SJCRH30 (cell line): ENCODE measurements at regions not wholly inside any gene's neighbourhood (a gene's known extent, or its start where the extent isn't known, plus 50 kb on each side); places are given as distances from the start of the nearest gene placed in this dataset.
"Not testable (repeated sequence)": the region's sequence is repeated elsewhere in the genome, so short reads cannot be mapped to it uniquely, and the experiment has no call there.

Source experiments
- DNase-seq, 2 experiments: peaks; one replicate each; pipeline ENCODE4 v3.0.0-alpha.2; 2015 to 2020
- H3K27ac ChIP-seq: fragments of 250-450 bp; sonication (Bioruptor Pico); 2 replicates; pipeline ENCODE4 v1.5.1; 2020; ENCODE audit warnings: mild to moderate bottlenecking, moderate library complexity
- H3K27me3 ChIP-seq: fragments of 250-450 bp; sonication (Bioruptor Pico); 2 replicates; pipeline ENCODE4 v1.5.1; 2020; ENCODE audit warnings: mild to moderate bottlenecking, moderate library complexity
- H3K36me3 ChIP-seq: fragments of 250-450 bp; sonication (Bioruptor Pico); 2 replicates; pipeline ENCODE4 v1.5.1; 2020; ENCODE audit warnings: mild to moderate bottlenecking, moderate library complexity
- H3K4me1 ChIP-seq: fragments of 250-450 bp; sonication (Bioruptor Pico); 2 replicates; pipeline ENCODE4 v1.5.1; 2020; ENCODE audit warnings: mild to moderate bottlenecking, moderate library complexity
- H3K4me3 ChIP-seq: fragments of 250-450 bp; sonication (Bioruptor Pico); 2 replicates; pipeline ENCODE4 v1.5.1; 2020; ENCODE audit warnings: mild to moderate bottlenecking, moderate library complexity
- H3K9me3 ChIP-seq: fragments of 250-450 bp; sonication (Bioruptor Pico); replicated peaks from 2 replicates; pipeline ENCODE4 v1.5.1; 2020; ENCODE audit warnings: mild to moderate bottlenecking, moderate library complexity

- H3K27me3 ChIP-seq, H3K4me3 ChIP-seq, H3K9me3 ChIP-seq, H3K36me3 ChIP-seq, H3K4me1 ChIP-seq, H3K27ac ChIP-seq: not testable (repeated sequence)
- DNase-seq, result peak; percentile 12 to 18
These were observed 4214.8 kb upstream of the OR11H1 start for GRCh38 chr22:11313040-11313759.

- H3K27me3 ChIP-seq, H3K4me1 ChIP-seq, H3K27ac ChIP-seq, H3K9me3 ChIP-seq, H3K4me3 ChIP-seq, H3K36me3 ChIP-seq, DNase-seq: not testable (repeated sequence)
These were observed 4209.4 kb upstream of the OR11H1 start for GRCh38 chr22:11318633-11319032.

- DNase-seq, H3K36me3 ChIP-seq, H3K27ac ChIP-seq, H3K9me3 ChIP-seq, H3K27me3 ChIP-seq, H3K4me1 ChIP-seq, H3K4me3 ChIP-seq: not testable (repeated sequence)
These were observed 4203.5 kb upstream of the OR11H1 start for GRCh38 chr22:11324439-11325037.

DNA sequence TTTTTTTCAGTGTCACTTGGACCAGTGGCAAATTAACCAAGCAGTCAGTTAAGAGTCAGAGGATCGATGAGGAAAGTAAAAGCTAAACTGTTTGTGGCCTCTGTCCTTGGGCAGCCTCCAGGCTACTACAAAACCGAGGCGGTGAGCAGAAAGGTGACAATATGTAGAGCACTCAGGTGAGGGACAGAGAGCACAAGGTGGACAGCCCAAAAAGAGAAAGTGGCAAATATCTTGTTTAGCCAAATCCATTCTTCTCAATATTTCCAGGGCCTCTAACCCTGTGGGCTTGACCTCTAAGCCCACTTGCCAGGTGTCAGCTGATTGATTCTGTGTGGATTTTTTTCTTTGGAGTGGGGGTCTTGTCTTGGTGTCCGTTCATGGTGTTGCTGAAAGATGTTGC is 4202.2 kb upstream of the OR11H1 start:
- Histone ChIP-seq H3K4me3 (no peak overlapping the region), H3K9me3 (no peaks in the 10 kb centered on the region), H3K4me1 (no peaks in the 10 kb centered on the region), H3K27ac (no peak overlapping the region), H3K36me3 (no peaks in the 10 kb centered on the region), H3K27me3 (no peaks in the 10 kb centered on the region)
- DNase-seq, result no peak

- H3K4me1 ChIP-seq, DNase-seq, H3K27me3 ChIP-seq, H3K9me3 ChIP-seq, H3K4me3 ChIP-seq, H3K27ac ChIP-seq, H3K36me3 ChIP-seq: not testable (repeated sequence)
These were observed 4186.5 kb upstream of the OR11H1 start for GRCh38 chr22:11341387-11342068.

- not testable (repeated sequence) for H3K36me3 ChIP-seq, H3K27ac ChIP-seq, DNase-seq, H3K4me3 ChIP-seq, H3K9me3 ChIP-seq, H3K27me3 ChIP-seq, H3K4me1 ChIP-seq
These were observed 4176.8 kb upstream of the OR11H1 start for GRCh38 chr22:11351181-11351580.

DNA sequence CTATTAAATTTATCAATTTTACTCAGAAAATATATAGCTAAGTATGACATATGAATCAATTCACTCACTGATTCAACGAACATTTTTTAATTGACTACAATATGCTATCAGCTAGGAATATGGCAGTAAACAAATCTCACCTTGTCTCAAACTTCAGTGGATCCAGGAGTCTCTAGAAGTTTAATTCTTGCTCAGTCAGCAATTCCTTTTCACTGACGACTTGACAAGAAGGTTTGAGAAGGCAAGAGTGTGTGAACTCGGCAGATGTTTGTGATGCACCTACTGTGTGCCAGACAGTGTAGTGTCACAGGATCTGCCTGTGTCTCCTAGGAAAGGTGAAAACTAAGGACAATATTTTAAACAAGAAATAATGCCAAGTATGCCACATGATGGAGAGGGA is 4175.7 kb upstream of the OR11H1 start:
- not testable (repeated sequence) for H3K36me3 ChIP-seq, H3K4me3 ChIP-seq, H3K9me3 ChIP-seq, H3K27ac ChIP-seq, H3K4me1 ChIP-seq, H3K27me3 ChIP-seq, DNase-seq

- DNase-seq, result no peak
- H3K36me3 ChIP-seq, result no peaks in the 10 kb centered on the region
- H3K27me3 ChIP-seq, result no peaks in the 10 kb centered on the region
- no peak overlapping the region for H3K4me3 ChIP-seq
- no peaks in the 10 kb centered on the region for H3K4me1 ChIP-seq
- H3K9me3 ChIP-seq, result no peaks in the 10 kb centered on the region
- H3K27ac ChIP-seq, result no peak overlapping the region
These were observed 4167.4 kb upstream of the OR11H1 start for GRCh38 chr22:11360632-11361031.

- H3K27me3 ChIP-seq, H3K36me3 ChIP-seq, H3K4me1 ChIP-seq, H3K27ac ChIP-seq, H3K4me3 ChIP-seq, H3K9me3 ChIP-seq, DNase-seq: not testable (repeated sequence)
These were observed 4166.5 kb upstream of the OR11H1 start for GRCh38 chr22:11361496-11361895.

DNA sequence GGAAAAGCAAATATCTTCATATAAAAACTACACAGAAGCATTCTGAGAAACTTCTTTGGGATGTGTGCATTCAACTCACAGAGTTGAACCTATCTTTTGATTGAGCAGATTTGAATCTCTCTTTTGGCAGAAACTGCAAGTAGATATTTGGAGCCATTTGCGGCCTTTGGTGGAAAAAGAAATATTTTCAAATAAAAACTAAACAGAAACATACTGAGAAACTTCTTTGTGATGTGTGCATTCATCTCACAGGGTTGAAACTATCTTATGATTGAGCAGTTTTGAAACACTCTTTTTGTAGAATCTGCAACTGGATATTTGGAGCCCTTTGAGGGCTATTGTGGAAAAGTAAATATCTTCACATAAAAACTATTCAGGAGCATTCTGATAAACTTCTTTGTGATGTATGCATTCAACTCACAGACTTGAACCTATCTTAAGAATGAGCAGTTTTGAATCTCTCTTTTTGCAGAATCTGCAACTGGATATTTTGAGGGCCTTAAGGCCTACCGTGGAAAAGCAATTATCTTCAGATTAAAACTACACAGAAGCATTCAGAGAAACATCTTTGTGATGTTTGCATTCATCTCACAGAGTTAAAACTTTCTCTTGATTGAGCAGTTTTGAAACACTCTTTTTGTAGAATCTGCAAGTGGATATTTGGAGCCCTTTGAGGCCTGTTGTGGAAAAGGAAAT is 4158.2 kb upstream of the OR11H1 start:
- not testable (repeated sequence) for H3K9me3 ChIP-seq, DNase-seq, H3K36me3 ChIP-seq

GRCh38 chr22:11370311-11370710 is 4157.7 kb upstream of the OR11H1 start:
- not testable (repeated sequence) for H3K9me3 ChIP-seq, H3K4me1 ChIP-seq, H3K27ac ChIP-seq, H3K4me3 ChIP-seq, DNase-seq, H3K27me3 ChIP-seq, H3K36me3 ChIP-seq

More for the DNA sequence above, 4158.2 kb upstream of the OR11H1 start:
- not testable (repeated sequence) for H3K4me1 ChIP-seq, H3K27me3 ChIP-seq, H3K4me3 ChIP-seq, H3K27ac ChIP-seq
